ENCODE measurements at regions not wholly inside any gene's neighbourhood (a gene's known extent, or its start where the extent isn't known, plus 50 kb on each side); places are given as distances from the start of the nearest gene placed in this dataset.

DNA sequence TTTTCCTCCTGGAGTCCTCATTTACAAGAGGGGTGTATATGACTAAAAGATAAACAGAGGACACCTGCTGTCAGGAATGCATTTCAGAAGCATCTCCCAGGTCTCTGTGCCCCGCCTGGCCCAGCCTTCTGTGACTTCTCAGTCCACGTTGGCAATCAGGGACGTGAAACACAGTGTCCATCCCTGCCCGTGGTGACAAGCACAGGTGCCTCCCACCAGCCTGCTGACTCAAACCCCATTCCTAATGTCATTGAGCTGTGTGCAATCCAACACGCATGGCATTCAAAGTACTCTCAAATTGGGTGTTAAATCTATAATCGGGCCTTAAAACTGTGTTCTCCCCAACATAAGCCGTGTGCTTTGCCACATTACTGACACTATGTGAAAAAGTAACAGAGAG, 343.2 kb downstream of the EIPR1 start:
- TF ChIP-seq EZH2phosphoT487 (IDR thresholded peaks at IDR 0.05; ENCODE audit: low read length): no peak
- TF ChIP-seq, protein P1, sequence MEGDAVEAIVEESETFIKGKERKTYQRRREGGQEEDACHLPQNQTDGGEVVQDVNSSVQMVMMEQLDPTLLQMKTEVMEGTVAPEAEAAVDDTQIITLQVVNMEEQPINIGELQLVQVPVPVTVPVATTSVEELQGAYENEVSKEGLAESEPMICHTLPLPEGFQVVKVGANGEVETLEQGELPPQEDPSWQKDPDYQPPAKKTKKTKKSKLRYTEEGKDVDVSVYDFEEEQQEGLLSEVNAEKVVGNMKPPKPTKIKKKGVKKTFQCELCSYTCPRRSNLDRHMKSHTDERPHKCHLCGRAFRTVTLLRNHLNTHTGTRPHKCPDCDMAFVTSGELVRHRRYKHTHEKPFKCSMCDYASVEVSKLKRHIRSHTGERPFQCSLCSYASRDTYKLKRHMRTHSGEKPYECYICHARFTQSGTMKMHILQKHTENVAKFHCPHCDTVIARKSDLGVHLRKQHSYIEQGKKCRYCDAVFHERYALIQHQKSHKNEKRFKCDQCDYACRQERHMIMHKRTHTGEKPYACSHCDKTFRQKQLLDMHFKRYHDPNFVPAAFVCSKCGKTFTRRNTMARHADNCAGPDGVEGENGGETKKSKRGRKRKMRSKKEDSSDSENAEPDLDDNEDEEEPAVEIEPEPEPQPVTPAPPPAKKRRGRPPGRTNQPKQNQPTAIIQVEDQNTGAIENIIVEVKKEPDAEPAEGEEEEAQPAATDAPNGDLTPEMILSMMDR (IDR thresholded peaks at IDR 0.05; ENCODE audit: low read length): no peak

Data from MM.1S (cell line).